ENCODE measurements at regions not wholly inside any gene's neighbourhood (a gene's known extent, or its start where the extent isn't known, plus 50 kb on each side); places are given as distances from the start of the nearest gene placed in this dataset.
"Not testable (repeated sequence)": the region's sequence is repeated elsewhere in the genome, so short reads cannot be mapped to it uniquely, and the experiment has no call there.

DNA sequence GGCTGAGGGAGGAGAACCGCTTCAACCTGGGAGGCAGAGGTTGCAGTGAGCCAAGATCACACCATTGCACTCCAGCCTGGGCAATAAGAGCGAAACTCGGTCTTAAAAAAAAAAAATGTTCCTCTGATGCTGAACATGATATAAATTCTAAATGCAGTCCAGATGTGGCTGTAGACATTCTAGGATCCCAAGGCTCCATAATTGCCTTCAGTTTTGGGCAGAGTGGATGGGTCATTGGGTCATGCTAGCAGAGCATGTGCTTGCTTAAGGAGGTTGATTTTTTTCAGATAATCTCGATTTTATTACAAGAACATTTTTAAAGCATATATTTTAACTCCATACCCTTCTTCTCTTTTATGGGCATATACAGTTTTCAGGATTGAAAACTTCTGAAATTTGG, 112.0 kb downstream of the UTRN start:
- DNase-seq = no peak

DNA sequence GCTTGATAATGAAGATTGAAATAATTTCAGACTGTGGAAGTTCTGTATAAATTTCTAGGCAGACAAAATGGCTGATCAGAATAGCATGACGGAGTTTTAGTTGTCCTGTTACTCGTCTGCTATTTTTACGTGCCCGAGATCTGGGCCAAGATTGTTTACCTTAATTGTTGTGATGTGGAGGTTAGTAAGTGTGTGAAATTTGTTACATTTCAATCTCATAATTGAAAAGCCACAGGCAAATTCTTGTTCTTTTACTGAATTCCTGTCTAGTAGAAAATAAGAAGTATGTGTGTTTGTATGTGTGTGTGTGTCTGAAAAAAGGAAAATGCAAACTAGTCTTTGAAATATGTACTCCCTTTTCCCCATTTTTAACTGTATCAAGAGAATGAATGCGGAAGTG, 115.2 kb downstream of the UTRN start:
- no peak for DNase-seq

DNA sequence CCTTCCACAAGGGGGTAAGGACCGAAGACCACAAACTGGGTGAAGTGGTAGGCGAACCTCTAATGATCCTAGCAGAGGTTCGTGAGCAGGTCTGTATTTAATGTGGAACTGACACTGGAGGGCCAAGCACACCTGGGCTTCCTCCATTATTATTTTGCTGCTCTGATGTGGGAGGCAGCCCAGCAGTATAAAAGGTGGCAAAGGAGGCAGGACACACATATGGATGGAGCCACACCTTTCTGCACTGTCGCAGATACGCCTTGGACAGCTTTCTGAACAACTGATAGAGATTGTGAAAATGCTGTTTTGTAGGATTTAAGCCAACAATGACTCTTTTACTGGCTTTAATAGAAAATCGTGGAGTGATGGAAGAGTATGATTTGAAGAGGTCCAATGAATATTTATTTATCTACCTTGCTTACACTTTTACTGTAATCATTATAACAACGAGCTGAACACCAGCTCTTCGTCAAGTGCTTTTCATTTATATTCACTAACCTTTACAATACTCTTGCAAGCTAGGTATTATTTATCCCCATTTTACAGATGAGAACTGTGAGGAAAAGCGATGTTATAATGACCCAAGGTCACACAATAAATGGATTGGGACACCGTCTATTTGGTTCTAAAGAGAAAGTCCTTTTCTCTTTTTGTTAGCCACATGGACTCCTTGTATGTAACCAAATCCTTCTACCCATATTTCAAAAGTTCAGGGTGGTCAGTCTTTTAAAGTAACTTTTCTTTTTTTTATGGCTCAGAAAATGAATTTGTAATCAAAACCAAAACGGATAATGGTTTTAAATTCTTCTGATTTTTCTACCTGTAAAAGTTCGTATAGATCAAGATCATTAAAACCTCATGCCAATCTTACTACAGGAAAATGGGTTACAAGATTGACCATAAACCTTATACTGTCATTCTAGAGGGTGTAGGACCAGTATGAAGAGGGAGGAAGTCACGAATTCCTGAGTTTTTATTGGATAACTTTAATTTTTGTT, 116.9 kb downstream of the UTRN start:
- no peak for DNase-seq

DNA sequence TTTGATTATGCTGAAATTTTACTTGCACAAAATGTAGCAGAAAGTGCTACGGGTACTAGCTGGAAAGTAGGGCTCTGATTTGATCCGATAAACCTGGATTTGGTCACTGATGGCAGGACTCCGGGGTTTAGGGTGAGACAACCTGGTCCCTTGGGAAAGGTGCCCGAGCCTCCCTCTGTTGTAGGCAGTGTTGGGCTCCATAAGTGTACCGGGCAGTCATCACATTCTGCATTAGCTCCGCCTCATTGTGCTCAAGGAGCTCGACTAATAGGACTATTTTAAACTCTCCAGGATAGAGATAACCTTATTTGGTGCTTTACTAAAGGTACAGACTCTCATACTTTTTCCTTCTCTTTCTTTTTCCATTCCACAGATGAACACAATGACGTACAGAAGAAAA, 117.6 kb downstream of the UTRN start:
- DNase-seq = no peak

DNA sequence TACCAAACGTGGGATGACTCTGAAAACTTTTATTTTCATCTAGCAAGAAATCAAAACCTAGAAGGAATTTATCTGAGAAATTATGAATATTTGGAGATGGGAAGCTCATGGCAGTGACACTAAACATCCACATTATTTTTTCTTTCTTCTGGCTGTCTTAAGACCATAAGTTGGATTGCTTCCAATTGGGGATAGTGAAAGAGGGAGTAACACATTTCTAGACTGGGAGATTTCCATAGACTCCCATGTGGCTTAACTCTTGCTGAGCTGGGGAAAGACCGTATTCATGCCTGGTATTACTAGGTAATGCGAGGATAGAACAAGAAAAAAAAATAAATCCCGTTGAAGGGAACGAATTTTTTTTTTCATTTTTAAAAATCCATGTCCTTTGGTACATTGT, 120.0 kb downstream of the UTRN start:
- peak in 1 of 2 experiments; percentile 27 for DNase-seq

DNA sequence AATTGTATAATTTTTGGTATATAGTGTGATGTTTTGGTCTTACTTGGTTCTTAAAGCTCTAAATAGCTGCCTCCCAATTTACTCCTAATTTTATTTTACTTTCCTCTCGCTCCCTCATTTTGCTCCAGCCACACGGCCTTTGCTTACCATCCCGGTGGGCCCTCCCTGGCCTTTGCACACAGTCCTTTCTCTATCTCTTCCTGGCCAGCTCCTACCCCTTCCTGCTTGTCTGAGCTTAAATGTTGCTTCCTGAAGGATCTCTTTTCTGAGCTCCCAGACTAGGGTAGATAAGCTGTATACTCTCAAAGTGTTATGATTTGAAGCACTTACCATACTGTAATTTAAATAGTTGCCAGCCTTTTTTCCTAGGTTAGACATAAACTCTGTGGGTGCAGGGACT, 121.7 kb downstream of the UTRN start:
- no peak for DNase-seq

DNA sequence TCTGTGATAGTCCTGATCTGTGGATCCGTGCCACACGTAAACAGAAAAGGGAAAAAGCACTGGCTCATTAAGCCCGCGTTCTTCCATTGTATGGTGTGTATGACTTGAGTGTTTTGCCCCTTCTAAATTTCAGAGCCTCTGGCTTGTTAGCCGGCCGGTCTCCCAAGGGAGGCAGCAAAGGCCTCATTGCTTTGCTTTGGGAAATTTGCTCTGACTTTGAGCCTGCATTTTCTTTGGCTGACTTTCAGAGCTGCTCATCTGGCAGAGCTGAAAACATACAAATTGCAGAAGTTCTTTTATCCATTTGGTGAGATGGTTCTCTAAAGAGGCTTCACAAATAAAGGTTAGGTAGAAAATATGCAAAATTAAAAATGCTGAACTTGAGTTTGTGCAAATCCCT, 123.0 kb downstream of the UTRN start:
- DNase-seq = no peak

DNA sequence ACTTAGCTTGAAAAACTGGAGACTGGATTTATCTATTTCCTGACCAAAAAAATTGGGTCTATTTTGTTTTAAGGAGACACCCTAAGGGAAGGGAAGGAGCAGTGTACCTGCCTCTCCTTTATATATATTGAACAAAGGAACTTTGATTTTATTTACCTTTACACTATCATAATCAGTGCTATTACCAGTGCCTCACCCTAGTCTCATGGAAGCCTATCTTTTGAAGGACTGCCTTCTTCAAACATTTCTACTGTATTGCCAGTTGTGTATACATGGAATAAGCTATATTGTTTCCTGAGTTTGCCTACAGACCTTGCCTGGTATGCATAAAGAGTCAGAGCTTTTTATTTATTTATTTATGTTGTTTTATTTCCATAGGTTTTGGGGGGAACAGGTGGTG, 124.9 kb downstream of the UTRN start:
- DNase-seq = no peak

DNA sequence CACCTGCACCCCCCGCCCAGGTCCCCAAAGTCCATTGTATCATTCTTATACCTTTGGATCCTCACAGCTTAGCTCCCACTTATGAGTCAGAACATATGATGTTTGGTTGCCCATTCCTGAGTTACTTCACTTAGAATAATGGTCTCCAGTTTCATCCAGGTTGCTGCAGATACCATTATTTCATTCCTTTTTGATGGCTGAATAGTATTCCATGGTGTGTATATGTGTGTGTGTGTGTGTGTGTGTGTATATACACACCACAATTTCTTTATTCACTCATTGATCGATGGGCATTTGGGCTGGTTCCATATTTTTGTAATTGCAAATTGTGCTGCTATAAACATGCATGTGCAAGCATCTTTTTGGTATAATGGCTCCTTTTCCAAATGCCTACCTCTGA, 125.4 kb downstream of the UTRN start:
- not testable (repeated sequence) for DNase-seq

DNA sequence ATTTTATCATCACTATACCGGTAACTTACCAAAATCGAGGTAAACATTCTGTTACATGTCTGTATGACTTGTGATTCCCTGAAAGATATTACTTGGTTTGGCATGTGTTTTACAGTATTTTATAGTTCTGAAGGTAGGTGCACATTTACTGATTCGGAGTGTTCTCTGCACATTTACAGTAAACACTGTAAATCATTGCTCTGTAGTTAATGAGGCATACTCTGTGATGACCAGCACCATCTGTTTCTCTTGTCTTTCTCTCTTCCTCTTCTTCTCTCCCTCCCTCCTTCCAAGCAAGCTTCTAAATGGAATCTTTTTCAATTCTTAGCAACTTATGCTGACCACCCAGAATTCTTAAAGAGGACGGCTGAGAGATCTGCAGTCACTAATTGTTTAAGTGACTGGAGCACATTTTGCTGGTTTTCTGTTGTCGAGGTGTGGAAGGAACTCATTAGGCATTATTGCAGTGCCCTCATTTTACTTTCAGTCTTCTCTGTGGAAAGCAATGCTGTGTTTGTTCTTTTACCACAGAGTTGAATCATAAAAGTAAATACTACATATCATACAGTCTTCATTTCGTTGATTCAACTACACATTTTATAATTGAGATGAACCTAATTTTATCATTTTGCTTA, 126.5 kb downstream of the UTRN start:
- peak in 1 of 2 experiments; percentile 44 for DNase-seq

DNA sequence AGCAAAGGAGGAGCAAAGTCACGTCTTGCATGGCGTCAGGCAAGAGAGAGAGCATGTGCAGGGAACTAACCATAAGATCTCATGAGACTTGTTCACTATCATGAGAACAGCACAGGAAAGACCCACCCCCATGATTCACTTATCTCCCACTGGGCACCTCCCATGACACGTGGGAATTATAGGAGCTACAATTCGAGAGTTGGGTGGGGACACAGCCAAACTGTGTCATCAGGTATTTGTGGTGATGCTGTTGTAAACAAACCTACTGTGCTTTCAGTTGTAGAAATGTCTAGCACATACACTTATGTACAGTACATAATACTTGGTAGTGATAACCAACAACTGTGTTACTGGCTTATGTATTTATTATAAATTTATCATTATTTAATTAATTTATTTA, 128.3 kb downstream of the UTRN start:
- DNase-seq = no peak

DNA sequence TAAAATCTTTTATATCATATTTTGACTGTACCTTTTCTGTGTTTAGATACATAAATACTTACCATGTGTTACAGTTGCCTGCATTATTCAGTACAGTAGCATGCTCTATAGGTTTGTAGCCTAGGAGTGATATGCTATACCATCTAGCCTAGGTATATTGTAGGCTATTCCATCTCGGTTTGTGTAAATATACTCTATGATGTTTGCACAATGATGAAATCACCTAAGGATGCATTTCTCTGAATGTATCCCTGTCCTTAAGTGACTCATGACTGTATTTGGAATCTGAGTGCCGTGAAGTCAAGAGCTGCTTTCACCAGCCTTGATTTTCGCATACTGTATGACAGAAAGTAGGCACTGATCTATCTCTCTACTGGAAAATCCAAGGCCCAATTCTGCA, 129.9 kb downstream of the UTRN start:
- DNase-seq = no peak

DNA sequence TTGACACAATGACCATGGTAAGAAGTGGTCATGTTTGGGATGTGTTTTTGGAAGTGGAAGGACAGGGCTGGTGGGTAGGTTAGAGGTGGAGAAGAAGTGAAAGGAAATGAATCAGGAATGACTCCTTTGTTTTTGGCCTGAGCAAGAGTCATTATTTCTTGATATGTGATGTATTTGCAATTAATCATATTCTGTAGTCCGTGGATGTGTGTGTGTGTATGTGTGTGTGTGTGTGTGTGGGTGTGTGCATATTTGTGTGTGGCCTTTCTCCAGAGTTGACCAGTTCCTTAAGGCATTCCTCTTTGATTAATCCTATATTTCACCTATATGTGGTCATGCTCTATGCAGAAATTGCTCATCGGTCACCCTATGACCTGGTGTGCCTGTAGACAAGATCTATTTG, 130.7 kb downstream of the UTRN start:
- no peak for DNase-seq

DNA sequence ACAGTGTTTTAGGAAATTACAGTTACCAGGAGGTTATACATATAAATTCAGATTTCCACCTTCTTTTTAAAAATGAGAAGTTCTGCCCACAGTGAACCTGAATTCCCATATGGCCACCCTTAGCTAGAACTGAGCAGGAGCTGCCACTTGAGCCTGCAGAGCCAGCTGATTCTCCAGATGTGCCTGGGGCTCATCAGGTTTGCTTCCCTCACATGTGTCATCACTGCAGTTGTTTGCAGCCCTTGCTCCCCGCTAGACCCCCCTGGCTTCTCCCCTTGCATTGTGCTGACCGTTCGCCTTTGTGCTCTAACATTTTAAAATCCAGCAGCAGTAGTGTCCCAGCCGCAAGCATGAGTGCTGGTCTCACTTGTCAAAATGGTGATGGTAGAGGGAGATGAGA, 131.1 kb downstream of the UTRN start:
- peak in 1 of 2 experiments; percentile 29 for DNase-seq

DNA sequence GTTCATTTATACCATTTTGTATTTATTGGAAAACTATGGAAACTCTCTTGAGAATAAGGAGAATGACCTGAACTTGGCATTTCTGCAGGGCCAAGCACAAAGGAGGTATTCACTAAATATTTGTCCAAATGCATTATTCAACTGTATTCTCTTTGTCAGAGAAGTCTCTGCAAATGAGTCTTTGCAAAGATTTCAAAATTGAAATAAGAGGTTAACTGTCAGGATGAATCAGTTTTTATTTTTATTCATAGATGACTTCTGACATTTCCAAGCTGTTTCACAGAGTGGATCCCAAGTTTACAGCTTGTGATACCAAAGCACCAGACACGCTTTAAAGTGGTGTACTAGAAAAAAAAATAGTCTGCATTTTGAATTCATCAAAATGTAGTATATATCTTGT, 131.6 kb downstream of the UTRN start:
- DNase-seq = no peak

DNA sequence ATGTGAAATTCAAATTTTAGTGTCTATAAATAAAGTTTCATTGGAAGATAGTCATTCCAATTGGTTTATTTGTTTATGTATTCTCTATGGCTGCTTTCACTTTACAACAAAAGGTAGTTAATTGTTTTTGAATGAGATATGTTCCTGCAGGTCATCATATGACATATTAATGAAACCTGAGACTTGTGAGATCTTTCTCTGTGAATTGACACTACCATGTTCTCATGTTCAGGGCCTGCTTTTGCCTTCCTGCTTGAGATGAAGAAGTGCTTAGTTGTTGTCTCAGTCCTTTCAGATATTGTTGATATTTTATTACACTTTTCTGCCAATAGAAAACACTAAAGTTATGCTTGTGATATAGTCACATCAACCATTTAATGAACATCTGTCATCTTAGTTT, 132.5 kb downstream of the UTRN start:
- DNase-seq = no peak

DNA sequence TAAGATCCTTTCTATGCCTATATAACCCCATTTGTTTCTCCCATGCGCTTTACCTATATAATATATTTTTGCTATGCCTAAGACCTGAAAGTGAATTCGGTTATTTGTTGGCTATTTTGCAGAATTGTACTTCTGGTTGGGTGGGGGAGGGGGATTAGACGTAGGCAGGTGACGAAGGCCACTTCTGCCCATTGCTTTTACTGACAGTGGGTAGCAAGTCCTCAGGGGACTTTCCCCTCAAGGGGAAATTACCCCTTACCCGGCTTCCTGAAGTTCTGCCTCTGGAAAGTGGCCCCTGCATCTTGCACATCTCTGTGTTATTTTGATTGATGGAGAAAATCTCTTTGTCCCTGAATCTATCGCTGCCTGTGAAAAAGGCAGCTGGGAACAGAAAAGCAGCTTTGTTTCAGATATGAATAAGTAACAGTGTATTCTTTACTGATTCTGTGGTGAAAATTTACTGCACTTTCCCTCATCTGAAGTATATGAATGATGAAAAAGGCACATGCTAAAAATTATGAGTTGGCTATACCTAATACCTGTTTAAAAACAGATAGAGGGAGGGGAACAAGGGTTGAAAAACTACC, 133.9 kb downstream of the UTRN start:
- no peak for DNase-seq

DNA sequence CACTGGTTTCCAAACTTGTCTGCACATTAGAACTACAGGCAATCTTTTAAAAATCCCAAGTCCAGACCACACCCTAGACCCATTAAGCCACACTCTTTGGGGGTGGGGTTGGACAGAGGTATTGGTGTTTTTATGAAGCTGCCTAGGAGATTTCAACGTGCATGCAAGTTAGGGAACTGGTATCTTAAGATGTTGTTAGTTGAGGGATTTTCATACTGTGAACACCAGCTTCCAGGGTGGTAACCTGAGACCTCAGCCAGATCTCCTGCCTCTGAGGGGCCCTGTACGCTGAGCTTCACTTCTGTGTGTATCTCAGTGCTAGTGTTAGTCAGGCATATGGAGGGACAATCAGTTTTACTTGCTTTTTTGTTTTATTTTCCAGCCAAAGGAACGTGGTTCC, 138.0 kb downstream of the UTRN start:
- peak in 1 of 2 experiments; percentile 58 for DNase-seq

DNA sequence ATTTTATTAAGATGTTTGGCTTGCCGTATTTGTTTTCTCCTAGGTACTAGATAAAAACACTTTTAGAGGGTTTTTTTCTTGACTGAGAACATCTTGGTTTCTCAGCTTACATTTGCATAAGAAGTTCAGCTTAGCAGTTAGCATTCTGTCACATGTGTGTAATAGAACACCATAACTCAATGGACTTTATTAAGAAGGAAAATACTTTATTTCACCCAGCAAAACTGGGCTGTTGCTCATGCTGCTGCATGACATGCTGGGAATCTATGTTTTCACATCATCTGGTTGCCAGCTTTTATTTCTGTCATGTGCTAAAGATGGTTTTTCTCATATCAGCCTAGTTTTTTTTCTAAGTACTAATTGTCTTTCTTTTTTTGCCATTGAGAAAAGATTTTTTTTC, 144.6 kb downstream of the UTRN start:
- peak in 1 of 2 experiments; percentile 44 for DNase-seq

DNA sequence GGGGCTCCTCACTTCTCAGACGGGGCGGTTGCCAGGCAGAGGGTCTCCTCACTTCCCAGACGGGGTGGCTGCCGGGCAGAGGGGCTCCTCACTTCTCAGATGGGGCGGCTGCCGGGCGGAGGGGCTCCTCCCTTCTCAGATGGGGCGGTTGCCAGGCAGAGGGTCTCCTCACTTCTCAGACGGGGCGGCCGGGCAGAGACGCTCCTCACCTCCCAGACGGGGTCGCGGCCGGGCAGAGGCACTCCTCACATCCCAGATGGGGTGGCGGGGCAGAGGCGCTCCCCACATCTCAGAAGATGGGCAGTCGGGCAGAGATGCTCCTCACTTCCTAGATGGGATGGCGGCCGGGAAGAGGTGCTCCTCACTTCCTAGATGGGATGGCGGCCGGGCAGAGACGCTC, 148.3 kb downstream of the UTRN start:
- DNase-seq = not testable (repeated sequence)

DNA sequence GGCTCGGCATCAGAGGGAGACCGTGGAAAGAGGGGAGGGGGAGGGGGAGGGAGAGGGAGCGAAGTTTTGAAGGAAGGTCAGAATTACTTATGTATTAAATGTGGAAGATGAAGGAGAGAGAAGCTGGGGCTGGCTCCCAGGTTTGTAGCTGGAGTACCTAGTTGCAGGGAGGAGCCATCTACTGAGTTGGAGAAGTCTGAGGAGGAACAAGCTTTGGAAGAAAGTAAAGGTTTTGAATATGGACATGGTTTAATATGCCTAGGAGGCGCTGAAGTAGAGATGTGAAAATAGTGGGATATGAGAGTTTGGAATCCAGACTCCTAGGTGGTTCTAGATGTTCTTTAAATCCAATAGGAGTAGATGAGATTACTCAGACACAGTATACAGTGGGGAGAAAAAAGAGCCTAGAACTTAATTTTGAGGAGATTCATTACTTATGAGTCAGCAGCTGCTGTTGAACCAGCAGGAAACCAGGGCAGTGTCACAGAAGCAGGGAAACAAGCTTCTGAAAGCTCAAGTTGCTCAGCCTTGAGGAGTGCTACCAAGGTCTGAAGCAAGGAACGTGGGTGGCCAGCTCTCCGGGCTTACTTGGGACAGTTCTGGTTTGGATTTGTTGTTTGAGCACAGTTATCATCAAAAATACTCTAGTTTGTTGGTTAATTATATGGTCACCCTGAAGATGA, 149.3 kb downstream of the UTRN start:
- DNase-seq = no peak

DNA sequence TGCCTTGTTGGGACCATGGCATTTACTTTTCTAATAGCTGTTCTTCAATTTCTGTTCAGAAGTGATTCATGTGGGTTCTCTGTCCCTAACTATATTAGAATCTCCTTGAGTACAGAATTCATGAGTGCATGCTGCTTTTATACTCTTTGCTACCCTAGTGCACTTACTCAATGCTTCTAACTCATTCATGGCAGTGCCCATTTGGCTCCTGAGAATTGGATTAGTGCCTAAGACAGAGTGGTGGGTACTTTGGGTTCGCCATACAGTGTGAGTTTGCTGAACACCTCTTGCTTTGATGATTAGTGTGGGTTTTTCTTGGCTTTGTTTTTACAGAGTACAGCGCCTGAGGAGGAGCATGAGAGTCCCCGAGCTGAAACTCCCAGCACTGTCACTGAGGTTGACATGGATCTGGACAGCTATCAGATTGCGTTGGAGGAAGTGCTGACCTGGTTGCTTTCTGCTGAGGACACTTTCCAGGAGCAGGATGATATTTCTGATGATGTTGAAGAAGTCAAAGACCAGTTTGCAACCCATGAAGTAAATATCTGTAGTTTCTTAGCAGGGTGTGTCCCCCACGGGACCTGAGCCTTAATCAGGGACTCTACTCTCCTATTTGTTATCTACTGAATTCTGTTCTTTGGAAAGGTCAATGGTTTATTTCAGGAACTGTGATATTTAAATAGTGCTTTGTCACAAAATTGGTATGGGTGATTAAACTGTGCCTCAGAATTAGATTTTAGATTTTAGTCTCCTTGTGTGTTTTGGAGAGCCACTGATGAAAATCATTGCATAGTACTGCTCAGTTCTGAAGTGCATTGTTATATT, 150.7 kb downstream of the UTRN start:
- no peak for DNase-seq
